ENCODE measurements at regions not wholly inside any gene's neighbourhood (a gene's known extent, or its start where the extent isn't known, plus 50 kb on each side); places are given as distances from the start of the nearest gene placed in this dataset.

GRCh38 chr12:115085594-115085993 lies 401.6 kb upstream of the TBX3 start:
- TF ChIP-seq POLR2A (IDR thresholded peaks at IDR 0.05; ENCODE audit: low read length), result no peak
- no peak for TF ChIP-seq GATA1 (IDR thresholded peaks at IDR 0.05; ENCODE audit: low read depth, low read length)

All from erythroblast (primary cell).